ENCODE measurements at regions not wholly inside any gene's neighbourhood (a gene's known extent, or its start where the extent isn't known, plus 50 kb on each side); places are given as distances from the start of the nearest gene placed in this dataset.

DNA sequence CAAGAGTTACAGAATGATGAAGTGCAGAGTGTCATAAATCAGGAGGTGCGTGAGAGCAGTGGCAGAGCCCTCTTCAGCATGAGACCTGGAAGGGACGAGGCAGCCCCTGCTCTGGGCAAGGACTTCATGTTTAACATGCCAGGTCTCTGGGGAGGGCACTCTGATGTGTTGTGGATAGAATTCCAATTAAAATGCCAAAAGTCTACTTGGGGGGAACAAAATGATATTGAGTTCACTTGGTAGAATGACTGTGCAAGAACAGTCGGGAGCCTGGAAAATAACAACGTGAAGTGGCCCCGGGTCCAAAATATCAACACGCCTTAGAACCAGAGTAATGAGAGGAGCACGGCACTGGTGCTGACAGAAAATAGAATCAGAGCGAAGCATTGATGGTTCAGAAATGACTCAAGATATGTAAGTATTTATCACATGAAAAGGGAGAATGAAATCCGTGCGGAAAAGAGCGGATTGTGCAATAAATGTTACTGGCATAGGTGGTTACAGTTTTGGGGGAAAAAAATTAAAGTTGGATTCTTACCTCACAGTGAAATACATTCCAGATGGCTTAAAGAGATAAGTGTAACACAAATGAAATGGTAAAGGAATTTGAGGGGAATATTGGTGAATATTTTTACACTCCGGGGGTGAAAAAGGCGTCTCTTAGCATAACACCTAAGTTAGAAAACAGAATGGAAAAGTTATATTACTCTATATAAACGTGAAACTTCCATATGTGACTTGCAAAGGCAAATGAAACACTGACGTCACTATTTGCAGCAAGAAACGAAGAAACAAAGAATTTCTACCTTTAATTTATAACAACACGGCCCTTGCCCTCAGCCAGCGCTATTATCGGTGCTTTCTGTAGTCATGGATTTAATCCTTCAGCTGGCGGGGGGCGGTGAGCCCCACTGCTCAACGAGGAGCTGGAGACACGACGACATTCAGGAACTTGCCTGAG is 159.4 kb upstream of the TWIST2 start:
- no peak overlapping the region for H3K4me3 ChIP-seq (ENCODE audit: low read depth, low read length)
- TF ChIP-seq CTCF (IDR thresholded peaks at IDR 0.05; ENCODE audit: low read depth, low read length, missing control alignments) = no peak
- DNase-seq (ENCODE audit: low read depth) = no peak

GRCh38 chr2:238689331-238689730 is 158.6 kb upstream of the TWIST2 start:
- no peak for DNase-seq (ENCODE audit: low read depth)

GRCh38 chr2:238689871-238690389 is 158.0 kb upstream of the TWIST2 start:
- H3K4me3 ChIP-seq (ENCODE audit: low read depth, low read length) = no peak overlapping the region
- DNase-seq (ENCODE audit: low read depth) = no peak
- TF ChIP-seq CTCF (IDR thresholded peaks at IDR 0.05; ENCODE audit: low read depth, low read length, missing control alignments) = no peak

More at GRCh38 chr2:238689331-238689730, 158.6 kb upstream of the TWIST2 start:
- no peak overlapping the region for H3K4me3 ChIP-seq (ENCODE audit: low read depth, low read length)
- no peak for TF ChIP-seq CTCF (IDR thresholded peaks at IDR 0.05; ENCODE audit: low read depth, low read length, missing control alignments)

- TF ChIP-seq CTCF (IDR thresholded peaks at IDR 0.05; ENCODE audit: low read depth, low read length, missing control alignments) = no peak
- no peak for DNase-seq (ENCODE audit: low read depth)
- no peak overlapping the region for H3K4me3 ChIP-seq (ENCODE audit: low read depth, low read length)
These were observed 157.4 kb upstream of the TWIST2 start for GRCh38 chr2:238690511-238690910.

DNA sequence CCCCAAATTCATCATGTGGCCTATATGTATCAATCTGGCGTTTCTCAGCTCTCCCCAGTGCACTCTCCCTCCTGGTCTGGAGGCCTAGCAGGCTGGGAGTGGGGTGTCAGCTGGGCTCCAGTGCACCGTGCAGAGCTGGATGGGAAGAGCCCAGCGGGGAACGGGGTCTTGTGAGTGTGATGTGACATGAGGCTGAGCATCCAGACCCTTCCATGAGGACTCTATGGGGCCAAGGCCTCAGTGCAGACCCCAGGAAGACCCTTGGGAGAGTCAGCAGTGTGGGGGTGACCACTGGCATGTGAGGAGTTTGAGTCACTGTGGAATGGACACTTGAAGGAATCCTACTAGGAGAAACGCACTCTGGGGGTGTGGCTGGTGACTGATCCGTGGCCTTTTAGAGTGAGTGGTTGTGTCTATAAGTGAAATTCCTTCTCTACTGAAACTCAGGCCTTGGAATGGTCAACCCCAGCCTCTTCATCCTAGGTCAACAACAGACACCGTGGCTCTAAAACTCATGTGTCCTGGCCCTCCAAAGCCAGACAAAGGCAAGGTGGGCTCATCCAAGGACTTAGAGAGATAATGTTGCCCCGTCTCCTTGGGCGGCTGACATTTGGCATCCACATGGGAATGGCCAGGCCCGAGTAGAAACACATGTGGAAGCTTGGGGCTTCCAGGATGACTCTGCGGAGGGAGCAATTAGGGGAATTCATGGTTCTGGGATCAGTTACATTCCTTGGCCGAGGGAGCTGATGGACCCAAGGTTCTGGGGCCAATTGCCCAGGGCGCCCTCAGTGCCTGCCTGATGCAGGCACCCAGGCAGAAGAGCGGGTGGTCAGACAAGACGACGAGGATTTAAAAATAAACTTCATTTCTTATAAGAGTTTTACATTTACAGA is 156.0 kb upstream of the TWIST2 start:
- H3K4me3 ChIP-seq (ENCODE audit: low read depth, low read length) = no peak overlapping the region
- DNase-seq (ENCODE audit: low read depth) = no peak
- no peak for TF ChIP-seq CTCF (IDR thresholded peaks at IDR 0.05; ENCODE audit: low read depth, low read length, missing control alignments)

DNA sequence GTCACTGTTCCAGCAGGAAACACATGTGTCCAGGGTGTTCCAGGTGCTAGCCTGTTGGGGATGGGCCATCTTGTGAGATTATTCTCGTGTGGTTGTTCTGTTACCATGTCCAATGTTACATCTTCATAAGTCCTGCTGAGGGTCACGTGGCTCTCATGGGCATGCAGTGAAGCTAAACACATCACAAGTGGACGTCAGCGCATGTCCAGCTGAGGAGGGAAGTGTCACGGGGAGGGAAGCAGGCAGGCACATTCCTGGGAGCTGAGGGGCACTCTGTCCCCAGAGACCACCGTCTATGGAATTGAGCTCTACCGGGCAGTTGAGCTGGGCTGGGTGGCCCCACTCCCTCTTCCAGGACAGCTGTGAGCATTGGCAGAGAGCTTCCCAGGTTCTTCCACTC is 155.3 kb upstream of the TWIST2 start:
- DNase-seq (ENCODE audit: low read depth) = no peak
- H3K4me3 ChIP-seq (ENCODE audit: low read depth, low read length) = no peak overlapping the region
- TF ChIP-seq CTCF (IDR thresholded peaks at IDR 0.05; ENCODE audit: low read depth, low read length, missing control alignments) = no peak
